Fibroblast of the aortic adventitia (primary cell): ENCODE measurements at regions not wholly inside any gene's neighbourhood (a gene's known extent, or its start where the extent isn't known, plus 50 kb on each side); places are given as distances from the start of the nearest gene placed in this dataset.

ENCODE experiments used
- DNase-seq: peaks from one replicate; pipeline ENCODE4 v3.0.0-alpha.2; 2010; ENCODE audit warnings: low read depth
- H3K4me3 ChIP-seq: 2 replicates; pipeline ENCODE4 v1.5.1; 2011; ENCODE audit warnings: low read depth, mild to moderate bottlenecking, control low read depth, low read length, moderate library complexity
- TF ChIP-seq, protein P1 (sequence below): IDR thresholded peaks from 2 replicates; pipeline ENCODE4 v1.5.1; 2011; ENCODE audit warnings: mild to moderate bottlenecking, low read length, control low read depth, inconsistent platforms; ENCODE audit not compliant: insufficient read depth

- no peak for DNase-seq
- TF ChIP-seq, protein P1, sequence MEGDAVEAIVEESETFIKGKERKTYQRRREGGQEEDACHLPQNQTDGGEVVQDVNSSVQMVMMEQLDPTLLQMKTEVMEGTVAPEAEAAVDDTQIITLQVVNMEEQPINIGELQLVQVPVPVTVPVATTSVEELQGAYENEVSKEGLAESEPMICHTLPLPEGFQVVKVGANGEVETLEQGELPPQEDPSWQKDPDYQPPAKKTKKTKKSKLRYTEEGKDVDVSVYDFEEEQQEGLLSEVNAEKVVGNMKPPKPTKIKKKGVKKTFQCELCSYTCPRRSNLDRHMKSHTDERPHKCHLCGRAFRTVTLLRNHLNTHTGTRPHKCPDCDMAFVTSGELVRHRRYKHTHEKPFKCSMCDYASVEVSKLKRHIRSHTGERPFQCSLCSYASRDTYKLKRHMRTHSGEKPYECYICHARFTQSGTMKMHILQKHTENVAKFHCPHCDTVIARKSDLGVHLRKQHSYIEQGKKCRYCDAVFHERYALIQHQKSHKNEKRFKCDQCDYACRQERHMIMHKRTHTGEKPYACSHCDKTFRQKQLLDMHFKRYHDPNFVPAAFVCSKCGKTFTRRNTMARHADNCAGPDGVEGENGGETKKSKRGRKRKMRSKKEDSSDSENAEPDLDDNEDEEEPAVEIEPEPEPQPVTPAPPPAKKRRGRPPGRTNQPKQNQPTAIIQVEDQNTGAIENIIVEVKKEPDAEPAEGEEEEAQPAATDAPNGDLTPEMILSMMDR = no peak
Observed at GRCh38 chr4:138645289-138645688, 370.3 kb upstream of the NOCT start.

GRCh38 chr4:138644322-138644721 lies 371.3 kb upstream of the NOCT start:
- no peak overlapping the region for H3K4me3 ChIP-seq
- TF ChIP-seq, protein P1 = no peak
- DNase-seq = no peak

More at GRCh38 chr4:138645289-138645688, 370.3 kb upstream of the NOCT start:
- no peak overlapping the region for H3K4me3 ChIP-seq

DNA sequence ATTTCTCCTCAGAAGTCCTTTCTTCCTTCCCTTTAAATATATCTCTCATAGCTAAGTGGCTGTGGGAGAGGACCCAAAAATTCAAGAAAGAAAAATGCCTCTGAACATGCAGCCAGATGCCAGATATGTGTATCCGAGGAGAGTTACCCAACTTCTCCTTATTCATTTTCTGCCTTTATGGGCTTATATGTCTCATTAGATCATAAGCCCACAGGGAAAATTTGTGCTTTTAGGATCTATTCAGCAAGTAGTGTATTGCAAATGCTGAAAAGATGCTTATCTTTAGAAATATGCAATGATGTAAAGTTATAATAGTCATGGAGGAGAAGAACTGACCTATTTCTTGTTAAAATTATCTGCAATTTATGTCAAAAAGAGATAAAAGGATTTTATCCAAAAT lies 371.8 kb upstream of the NOCT start:
- no peak overlapping the region for H3K4me3 ChIP-seq
- TF ChIP-seq, protein P1 = no peak
- DNase-seq = peak; percentile 70

GRCh38 chr4:138639018-138639741 lies 376.4 kb upstream of the NOCT start:
- TF ChIP-seq, protein P1 = no peak
- H3K4me3 ChIP-seq = no peak overlapping the region
- DNase-seq = peak; percentile 58

- no peak for DNase-seq
- H3K4me3 ChIP-seq = no peak overlapping the region
- TF ChIP-seq, protein P1 = no peak
Observed at GRCh38 chr4:138636781-138637180, 378.8 kb upstream of the NOCT start.

GRCh38 chr4:138634915-138635314 lies 380.7 kb upstream of the NOCT start:
- H3K4me3 ChIP-seq = no peak overlapping the region
- TF ChIP-seq, protein P1 = no peak
- DNase-seq = no peak

- TF ChIP-seq, protein P1 = no peak
- no peak for DNase-seq
- H3K4me3 ChIP-seq = no peak overlapping the region
Observed at GRCh38 chr4:138633580-138633904, 382.0 kb upstream of the NOCT start.
